GM12878 (cell line): ENCODE measurements at regions not wholly inside any gene's neighbourhood (a gene's known extent, or its start where the extent isn't known, plus 50 kb on each side); places are given as distances from the start of the nearest gene placed in this dataset.

ENCODE experiments used
- ASH2L ChIP-seq: fragments of 300-600, 200-600 bp; sonication (generic); IDR thresholded peaks from 2 replicates; pipeline ENCODE4 v1.6.1; 2017; ENCODE audit warnings: low read depth, mild to moderate bottlenecking, borderline replicate concordance
- BACH1 ChIP-seq: fragments of 450-650 bp; IDR thresholded peaks from 2 replicates; pipeline ENCODE4 v1.6.1; 2017; ENCODE audit warnings: mild to moderate bottlenecking, borderline replicate concordance
- FOS ChIP-seq: IDR thresholded peaks from 3 replicates; pipeline ENCODE4 v1.6.1; 2011; ENCODE audit warnings: borderline replicate concordance; ENCODE audit not compliant: insufficient read length; ENCODE audit errors: extremely low read depth
- FOXK2 ChIP-seq: fragments of 450-650 bp; IDR thresholded peaks from 2 replicates; pipeline ENCODE4 v1.6.1; 2017; ENCODE audit warnings: mild to moderate bottlenecking, moderate library complexity
- GABPA ChIP-seq: IDR thresholded peaks from 2 replicates; pipeline ENCODE4 v1.6.1; 2014; ENCODE audit warnings: antibody characterized with exemption, low read depth, mild to moderate bottlenecking, inconsistent platforms
- IKZF1 ChIP-seq: fragments of 450-650 bp; conservative IDR thresholded peaks from 2 replicates; pipeline ENCODE4 v1.6.1; 2017; ENCODE audit warnings: antibody characterized with exemption, mild to moderate bottlenecking
- MYB ChIP-seq: fragments of 150-350 bp; IDR thresholded peaks from 2 replicates; pipeline ENCODE4 v1.6.1; 2014; ENCODE audit warnings: mild to moderate bottlenecking, low read depth, low read length, borderline replicate concordance
- NBN ChIP-seq: fragments of 450-650 bp; IDR thresholded peaks from 2 replicates; pipeline ENCODE4 v1.6.1; 2016
- PAX5 ChIP-seq: IDR thresholded peaks from 2 replicates; pipeline ENCODE4 v1.6.1; 2011; ENCODE audit warnings: low read depth, low read length, borderline replicate concordance
- PAX8 ChIP-seq: fragments of 450-650 bp; IDR thresholded peaks from 2 replicates; pipeline ENCODE4 v1.6.1; 2017; ENCODE audit warnings: mild to moderate bottlenecking, moderate library complexity
- RAD51 ChIP-seq: fragments of 450-650 bp; IDR thresholded peaks from 2 replicates; pipeline ENCODE4 v1.6.1; 2016; ENCODE audit warnings: moderate library complexity, mild to moderate bottlenecking, inconsistent platforms
- SIX5 ChIP-seq: IDR thresholded peaks from 2 replicates; pipeline ENCODE4 v1.6.1; 2011; ENCODE audit warnings: mild to moderate bottlenecking, low read depth, low read length, moderate library complexity; ENCODE audit not compliant: severe bottlenecking
- SMAD1 ChIP-seq: fragments of 450-650 bp; IDR thresholded peaks from 2 replicates; pipeline ENCODE4 v1.6.1; 2018; ENCODE audit warnings: mild to moderate bottlenecking, low read depth; ENCODE audit not compliant: partially characterized antibody
- ZNF622 ChIP-seq: fragments of 450-650 bp; IDR thresholded peaks from 2 replicates; pipeline ENCODE4 v1.6.1; 2017; ENCODE audit warnings: mild to moderate bottlenecking, inconsistent platforms
- TF ChIP-seq, protein P1 (sequence below): fragments of 450-650 bp; IDR thresholded peaks from 2 replicates; pipeline ENCODE4 v1.6.1; 2017; ENCODE audit warnings: mild to moderate bottlenecking, moderate library complexity
- TF ChIP-seq, protein P2 (sequence below): IDR thresholded peaks from 2 replicates; pipeline ENCODE4 v1.6.1; 2011; ENCODE audit warnings: low read depth, mild to moderate bottlenecking, low read length, moderate library complexity, borderline replicate concordance; ENCODE audit errors: extremely low read depth

GRCh38 chr12:31807773-31808097 is 78.9 kb upstream of the AMN1 start (continued):
- TF ChIP-seq, protein P1, sequence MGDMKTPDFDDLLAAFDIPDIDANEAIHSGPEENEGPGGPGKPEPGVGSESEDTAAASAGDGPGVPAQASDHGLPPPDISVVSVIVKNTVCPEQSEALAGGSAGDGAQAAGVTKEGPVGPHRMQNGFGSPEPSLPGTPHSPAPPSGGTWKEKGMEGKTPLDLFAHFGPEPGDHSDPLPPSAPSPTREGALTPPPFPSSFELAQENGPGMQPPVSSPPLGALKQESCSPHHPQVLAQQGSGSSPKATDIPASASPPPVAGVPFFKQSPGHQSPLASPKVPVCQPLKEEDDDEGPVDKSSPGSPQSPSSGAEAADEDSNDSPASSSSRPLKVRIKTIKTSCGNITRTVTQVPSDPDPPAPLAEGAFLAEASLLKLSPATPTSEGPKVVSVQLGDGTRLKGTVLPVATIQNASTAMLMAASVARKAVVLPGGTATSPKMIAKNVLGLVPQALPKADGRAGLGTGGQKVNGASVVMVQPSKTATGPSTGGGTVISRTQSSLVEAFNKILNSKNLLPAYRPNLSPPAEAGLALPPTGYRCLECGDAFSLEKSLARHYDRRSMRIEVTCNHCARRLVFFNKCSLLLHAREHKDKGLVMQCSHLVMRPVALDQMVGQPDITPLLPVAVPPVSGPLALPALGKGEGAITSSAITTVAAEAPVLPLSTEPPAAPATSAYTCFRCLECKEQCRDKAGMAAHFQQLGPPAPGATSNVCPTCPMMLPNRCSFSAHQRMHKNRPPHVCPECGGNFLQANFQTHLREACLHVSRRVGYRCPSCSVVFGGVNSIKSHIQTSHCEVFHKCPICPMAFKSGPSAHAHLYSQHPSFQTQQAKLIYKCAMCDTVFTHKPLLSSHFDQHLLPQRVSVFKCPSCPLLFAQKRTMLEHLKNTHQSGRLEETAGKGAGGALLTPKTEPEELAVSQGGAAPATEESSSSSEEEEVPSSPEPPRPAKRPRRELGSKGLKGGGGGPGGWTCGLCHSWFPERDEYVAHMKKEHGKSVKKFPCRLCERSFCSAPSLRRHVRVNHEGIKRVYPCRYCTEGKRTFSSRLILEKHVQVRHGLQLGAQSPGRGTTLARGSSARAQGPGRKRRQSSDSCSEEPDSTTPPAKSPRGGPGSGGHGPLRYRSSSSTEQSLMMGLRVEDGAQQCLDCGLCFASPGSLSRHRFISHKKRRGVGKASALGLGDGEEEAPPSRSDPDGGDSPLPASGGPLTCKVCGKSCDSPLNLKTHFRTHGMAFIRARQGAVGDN = peak; percentile 18
- TF ChIP-seq SIX5 = peak; percentile 36
- TF ChIP-seq IKZF1 = no peak
- TF ChIP-seq FOXK2 = no peak
- TF ChIP-seq BACH1 = no peak
- TF ChIP-seq ZNF622 = no peak
- TF ChIP-seq PAX8 = no peak
- no peak for TF ChIP-seq ASH2L
- TF ChIP-seq RAD51 = peak; percentile 97
- no peak for TF ChIP-seq FOS
- no peak for TF ChIP-seq GABPA
- TF ChIP-seq SMAD1 = peak; percentile 64
- peak; percentile 63; the same call in 1 of the 2 replicates for TF ChIP-seq NBN
- TF ChIP-seq, protein P2, sequence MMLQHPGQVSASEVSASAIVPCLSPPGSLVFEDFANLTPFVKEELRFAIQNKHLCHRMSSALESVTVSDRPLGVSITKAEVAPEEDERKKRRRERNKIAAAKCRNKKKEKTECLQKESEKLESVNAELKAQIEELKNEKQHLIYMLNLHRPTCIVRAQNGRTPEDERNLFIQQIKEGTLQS = peak; percentile 35; the same call in 1 of the 2 replicates
- 0 out of 2 replicates have a peak, but pooled peaks have one; percentile 34 for TF ChIP-seq MYB
- no peak for TF ChIP-seq PAX5
